ENCODE measurements at regions not wholly inside any gene's neighbourhood (a gene's known extent, or its start where the extent isn't known, plus 50 kb on each side); places are given as distances from the start of the nearest gene placed in this dataset.
"Not testable (repeated sequence)": the region's sequence is repeated elsewhere in the genome, so short reads cannot be mapped to it uniquely, and the experiment has no call there.

GRCh38 chr16:88276123-88276588 is 106.6 kb upstream of the ZNF469 start:
- H3K9ac ChIP-seq (ENCODE audit: low read depth, low read length); H3K27me3 ChIP-seq (ENCODE audit: control insufficient read depth, insufficient read depth, low read length); H3K4me3 ChIP-seq (ENCODE audit: low read length); H3K36me3 ChIP-seq (ENCODE audit: insufficient read depth, low read length); H3K4me2 ChIP-seq (ENCODE audit: low read length); H3K9me3 ChIP-seq (replicated peaks; ENCODE audit: low read length): not testable (repeated sequence)
- H3K4me1 ChIP-seq (ENCODE audit: control insufficient read depth, insufficient read depth, low read length), result peaks cover 15% of the 10 kb centered on the region

GRCh38 chr16:88276591-88276990 is 106.2 kb upstream of the ZNF469 start:
- H3K4me3 ChIP-seq (ENCODE audit: low read length), result no peak overlapping the region
- peaks cover 15% of the 10 kb centered on the region for H3K4me1 ChIP-seq (ENCODE audit: control insufficient read depth, insufficient read depth, low read length)
- H3K9me3 ChIP-seq (replicated peaks; ENCODE audit: low read length), result no peaks in the 10 kb centered on the region
- no peak overlapping the region for H3K9ac ChIP-seq (ENCODE audit: low read depth, low read length)
- no peak overlapping the region for H3K4me2 ChIP-seq (ENCODE audit: low read length)
- H3K36me3 ChIP-seq (ENCODE audit: insufficient read depth, low read length), result no peaks in the 10 kb centered on the region
- H3K27me3 ChIP-seq (ENCODE audit: control insufficient read depth, insufficient read depth, low read length), result no peaks in the 10 kb centered on the region

- Histone ChIP-seq H3K9ac (ENCODE audit: low read depth, low read length) (no peak overlapping the region), H3K4me1 (ENCODE audit: control insufficient read depth, insufficient read depth, low read length) (peaks cover 8% of the 10 kb centered on the region), H3K4me3 (ENCODE audit: low read length) (no peak overlapping the region), H3K36me3 (ENCODE audit: insufficient read depth, low read length) (no peaks in the 10 kb centered on the region), H3K9me3 (replicated peaks; ENCODE audit: low read length) (no peaks in the 10 kb centered on the region), H3K27me3 (ENCODE audit: control insufficient read depth, insufficient read depth, low read length) (no peaks in the 10 kb centered on the region), H3K4me2 (ENCODE audit: low read length) (no peak overlapping the region)
Observed at GRCh38 chr16:88279998-88280397, 102.8 kb upstream of the ZNF469 start.

GRCh38 chr16:88281858-88282563 is 100.7 kb upstream of the ZNF469 start:
- Histone ChIP-seq H3K27me3 (ENCODE audit: control insufficient read depth, insufficient read depth, low read length) (no peaks in the 10 kb centered on the region), H3K36me3 (ENCODE audit: insufficient read depth, low read length) (no peaks in the 10 kb centered on the region), H3K4me1 (ENCODE audit: control insufficient read depth, insufficient read depth, low read length) (peaks cover 5% of the 10 kb centered on the region), H3K9ac (ENCODE audit: low read depth, low read length) (no peak overlapping the region), H3K4me3 (ENCODE audit: low read length) (no peak overlapping the region), H3K9me3 (replicated peaks; ENCODE audit: low read length) (peaks cover 10% of the 10 kb centered on the region), H3K4me2 (ENCODE audit: low read length) (peak overlapping the region; percentile 26)

GRCh38 chr16:88282564-88283395 is 100.0 kb upstream of the ZNF469 start:
- no peak overlapping the region for H3K4me3 ChIP-seq (ENCODE audit: low read length)
- H3K36me3 ChIP-seq (ENCODE audit: insufficient read depth, low read length), result no peaks in the 10 kb centered on the region
- H3K27me3 ChIP-seq (ENCODE audit: control insufficient read depth, insufficient read depth, low read length), result no peaks in the 10 kb centered on the region
- H3K4me1 ChIP-seq (ENCODE audit: control insufficient read depth, insufficient read depth, low read length), result peaks cover 5% of the 10 kb centered on the region
- no peak overlapping the region for H3K9ac ChIP-seq (ENCODE audit: low read depth, low read length)
- H3K9me3 ChIP-seq (replicated peaks; ENCODE audit: low read length), result peaks cover 16% of the 10 kb centered on the region
- H3K4me2 ChIP-seq (ENCODE audit: low read length), result peak overlapping the region; percentile 26

GRCh38 chr16:88283596-88283995 is 99.2 kb upstream of the ZNF469 start:
- no peak overlapping the region for H3K4me2 ChIP-seq (ENCODE audit: low read length)
- H3K9me3 ChIP-seq (replicated peaks; ENCODE audit: low read length), result peaks cover 21% of the 10 kb centered on the region
- peaks cover 5% of the 10 kb centered on the region for H3K4me1 ChIP-seq (ENCODE audit: control insufficient read depth, insufficient read depth, low read length)
- no peak overlapping the region for H3K4me3 ChIP-seq (ENCODE audit: low read length)
- no peaks in the 10 kb centered on the region for H3K36me3 ChIP-seq (ENCODE audit: insufficient read depth, low read length)
- no peak overlapping the region for H3K9ac ChIP-seq (ENCODE audit: low read depth, low read length)
- H3K27me3 ChIP-seq (ENCODE audit: control insufficient read depth, insufficient read depth, low read length), result no peaks in the 10 kb centered on the region

- H3K4me1 ChIP-seq (ENCODE audit: control insufficient read depth, insufficient read depth, low read length), result peaks cover 5% of the 10 kb centered on the region
- H3K9me3 ChIP-seq (replicated peaks; ENCODE audit: low read length), result peaks cover 21% of the 10 kb centered on the region
- no peak overlapping the region for H3K4me3 ChIP-seq (ENCODE audit: low read length)
- H3K36me3 ChIP-seq (ENCODE audit: insufficient read depth, low read length), result no peaks in the 10 kb centered on the region
- H3K27me3 ChIP-seq (ENCODE audit: control insufficient read depth, insufficient read depth, low read length), result no peaks in the 10 kb centered on the region
- H3K9ac ChIP-seq (ENCODE audit: low read depth, low read length), result no peak overlapping the region
- H3K4me2 ChIP-seq (ENCODE audit: low read length), result no peak overlapping the region
Observed at GRCh38 chr16:88284101-88284500, 98.7 kb upstream of the ZNF469 start.

- H3K4me1 ChIP-seq (ENCODE audit: control insufficient read depth, insufficient read depth, low read length), result peaks cover 5% of the 10 kb centered on the region
- no peaks in the 10 kb centered on the region for H3K27me3 ChIP-seq (ENCODE audit: control insufficient read depth, insufficient read depth, low read length)
- H3K4me3 ChIP-seq (ENCODE audit: low read length), result no peak overlapping the region
- no peaks in the 10 kb centered on the region for H3K36me3 ChIP-seq (ENCODE audit: insufficient read depth, low read length)
- no peak overlapping the region for H3K4me2 ChIP-seq (ENCODE audit: low read length)
- peaks cover 24% of the 10 kb centered on the region for H3K9me3 ChIP-seq (replicated peaks; ENCODE audit: low read length)
- no peak overlapping the region for H3K9ac ChIP-seq (ENCODE audit: low read depth, low read length)
Observed at GRCh38 chr16:88284626-88285513, 97.9 kb upstream of the ZNF469 start.

GRCh38 chr16:88285514-88285822 is 97.3 kb upstream of the ZNF469 start:
- Histone ChIP-seq H3K4me3 (ENCODE audit: low read length) (no peak overlapping the region), H3K4me1 (ENCODE audit: control insufficient read depth, insufficient read depth, low read length) (peaks cover 5% of the 10 kb centered on the region), H3K4me2 (ENCODE audit: low read length) (no peak overlapping the region), H3K9me3 (replicated peaks; ENCODE audit: low read length) (peaks cover 24% of the 10 kb centered on the region), H3K27me3 (ENCODE audit: control insufficient read depth, insufficient read depth, low read length) (no peaks in the 10 kb centered on the region), H3K9ac (ENCODE audit: low read depth, low read length) (no peak overlapping the region), H3K36me3 (ENCODE audit: insufficient read depth, low read length) (no peaks in the 10 kb centered on the region)

- H3K36me3 ChIP-seq (ENCODE audit: insufficient read depth, low read length), result no peaks in the 10 kb centered on the region
- H3K9ac ChIP-seq (ENCODE audit: low read depth, low read length), result no peak overlapping the region
- no peak overlapping the region for H3K4me2 ChIP-seq (ENCODE audit: low read length)
- peaks cover 24% of the 10 kb centered on the region for H3K9me3 ChIP-seq (replicated peaks; ENCODE audit: low read length)
- no peak overlapping the region for H3K4me3 ChIP-seq (ENCODE audit: low read length)
- H3K4me1 ChIP-seq (ENCODE audit: control insufficient read depth, insufficient read depth, low read length), result peaks cover 5% of the 10 kb centered on the region
- H3K27me3 ChIP-seq (ENCODE audit: control insufficient read depth, insufficient read depth, low read length), result no peaks in the 10 kb centered on the region
Observed at GRCh38 chr16:88286301-88286923, 96.3 kb upstream of the ZNF469 start.

- Histone ChIP-seq H3K4me1 (ENCODE audit: control insufficient read depth, insufficient read depth, low read length) (peaks cover 5% of the 10 kb centered on the region), H3K9me3 (replicated peaks; ENCODE audit: low read length) (peaks cover 24% of the 10 kb centered on the region), H3K27me3 (ENCODE audit: control insufficient read depth, insufficient read depth, low read length) (no peaks in the 10 kb centered on the region), H3K4me3 (ENCODE audit: low read length) (no peak overlapping the region), H3K36me3 (ENCODE audit: insufficient read depth, low read length) (no peaks in the 10 kb centered on the region), H3K4me2 (ENCODE audit: low read length) (no peak overlapping the region), H3K9ac (ENCODE audit: low read depth, low read length) (no peak overlapping the region)
Observed at GRCh38 chr16:88287219-88287618, 95.5 kb upstream of the ZNF469 start.

Measured in skeletal muscle satellite cell (primary cell).